NCI-H2107 treated with DMSO at 0.1 percent for 48 hours (cell line): ENCODE measurements at regions not wholly inside any gene's neighbourhood (a gene's known extent, or its start where the extent isn't known, plus 50 kb on each side); places are given as distances from the start of the nearest gene placed in this dataset.
"Not testable (repeated sequence)": the region's sequence is repeated elsewhere in the genome, so short reads cannot be mapped to it uniquely, and the experiment has no call there.

Experiments used
- DNase-seq: peaks from one replicate; lab custom pipeline; 2025; ENCODE audit not compliant: unreplicated experiment; lab: John Stamatoyannopoulos, UW

- no peak for DNase-seq
These were observed 118.9 kb upstream of the ZC3H11B start for GRCh38 chr1:219731771-219732170.

- no peak for DNase-seq
These were observed 113.8 kb upstream of the ZC3H11B start for GRCh38 chr1:219726480-219727272.

- no peak for DNase-seq
These were observed 111.5 kb upstream of the ZC3H11B start for GRCh38 chr1:219724440-219724839.

GRCh38 chr1:219717536-219717935 lies 104.6 kb upstream of the ZC3H11B start:
- DNase-seq: no peak

- no peak for DNase-seq
These were observed 103.8 kb upstream of the ZC3H11B start for GRCh38 chr1:219716611-219717114.

- peak; percentile 81 for DNase-seq
These were observed 101.1 kb upstream of the ZC3H11B start for GRCh38 chr1:219713981-219714381.

GRCh38 chr1:219712506-219712905 lies 99.6 kb upstream of the ZC3H11B start:
- DNase-seq: no peak

- no peak for DNase-seq
These were observed 97.8 kb upstream of the ZC3H11B start for GRCh38 chr1:219710529-219711194.

- no peak for DNase-seq
These were observed 96.1 kb upstream of the ZC3H11B start for GRCh38 chr1:219708919-219709543.

- not testable (repeated sequence) for DNase-seq
These were observed 95.0 kb upstream of the ZC3H11B start for GRCh38 chr1:219707885-219708284.

- DNase-seq: not testable (repeated sequence)
These were observed 91.4 kb upstream of the ZC3H11B start for GRCh38 chr1:219704331-219704730.

- peak; percentile 59 for DNase-seq
These were observed 90.4 kb upstream of the ZC3H11B start for GRCh38 chr1:219703368-219703639.

- DNase-seq: no peak
These were observed 88.6 kb upstream of the ZC3H11B start for GRCh38 chr1:219701476-219701875.

- no peak for DNase-seq
These were observed 87.0 kb upstream of the ZC3H11B start for GRCh38 chr1:219699870-219700269.

- DNase-seq: no peak
These were observed 84.8 kb upstream of the ZC3H11B start for GRCh38 chr1:219697682-219698081.

- DNase-seq: no peak
These were observed 80.1 kb upstream of the ZC3H11B start for GRCh38 chr1:219692981-219693380.

- DNase-seq: no peak
These were observed 76.9 kb upstream of the ZC3H11B start for GRCh38 chr1:219689774-219690173.

- DNase-seq: peak; percentile 61
These were observed 74.9 kb upstream of the ZC3H11B start for GRCh38 chr1:219687779-219688178.

- DNase-seq: no peak
These were observed 73.3 kb upstream of the ZC3H11B start for GRCh38 chr1:219686171-219686570.

- DNase-seq: no peak
These were observed 69.9 kb upstream of the ZC3H11B start for GRCh38 chr1:219682788-219683187.

- no peak for DNase-seq
These were observed 69.0 kb upstream of the ZC3H11B start for GRCh38 chr1:219681876-219682275.
